Epidermal melanocyte (primary cell): ENCODE measurements at regions not wholly inside any gene's neighbourhood (a gene's known extent, or its start where the extent isn't known, plus 50 kb on each side); places are given as distances from the start of the nearest gene placed in this dataset.
"Not testable (repeated sequence)": the region's sequence is repeated elsewhere in the genome, so short reads cannot be mapped to it uniquely, and the experiment has no call there.

Experiments
- DNase-seq: peaks from one replicate; pipeline ENCODE4 v3.0.0; 2011; ENCODE audit warnings: low spot score; ENCODE audit not compliant: insufficient read length

DNA sequence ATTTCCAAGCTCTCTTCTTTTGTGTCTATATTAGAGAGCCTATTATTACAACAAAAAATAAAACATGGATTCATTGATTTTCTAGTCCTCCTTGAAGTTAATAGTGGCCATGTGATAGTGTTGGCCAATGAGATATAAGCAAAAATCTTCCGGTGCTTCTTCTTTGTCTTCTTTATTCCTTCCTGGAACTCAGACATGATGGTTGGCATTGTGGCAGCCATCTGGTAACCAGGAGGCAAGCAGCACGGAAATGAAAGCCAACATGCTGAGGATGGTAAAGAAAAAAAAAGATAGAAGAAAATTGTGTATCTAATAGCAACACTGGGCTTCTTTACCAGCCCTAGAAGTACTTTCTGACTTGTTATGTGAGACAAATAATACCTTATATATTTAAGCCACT lies 50.8 kb upstream of the SEL1L start:
- no peak for DNase-seq

DNA sequence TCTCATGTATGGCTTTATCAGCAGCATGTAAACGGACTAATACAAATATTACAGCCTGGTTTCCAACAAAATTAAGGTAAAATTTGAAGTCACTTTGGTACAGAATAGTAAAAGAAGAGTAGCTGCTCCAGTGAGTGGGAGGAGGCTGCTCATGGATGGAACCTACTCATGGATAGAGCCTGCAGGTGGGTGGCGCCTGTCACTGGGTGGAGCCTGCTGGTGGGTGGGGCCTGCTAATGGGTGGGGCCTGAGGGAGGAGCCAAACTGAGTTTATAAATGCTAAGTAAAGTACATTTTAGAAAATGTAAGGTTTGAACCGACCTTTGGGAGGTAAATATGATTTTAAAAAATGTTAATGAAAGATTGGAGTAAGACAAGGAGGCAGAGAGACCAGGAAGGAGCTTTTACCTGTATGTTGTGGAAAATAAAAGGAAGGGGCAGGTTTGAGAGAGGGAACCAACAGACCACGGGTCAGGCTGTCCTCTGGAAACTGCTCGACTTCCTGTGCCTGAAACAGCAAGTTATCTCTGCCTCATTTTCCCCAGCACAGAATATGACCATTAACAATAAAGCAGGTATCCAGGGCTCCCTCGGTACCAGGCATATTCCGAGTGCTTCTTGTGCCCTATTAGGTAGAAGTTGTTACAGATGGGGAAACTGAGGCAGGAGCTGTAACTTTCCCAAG lies 55.9 kb upstream of the SEL1L start:
- no peak for DNase-seq

DNA sequence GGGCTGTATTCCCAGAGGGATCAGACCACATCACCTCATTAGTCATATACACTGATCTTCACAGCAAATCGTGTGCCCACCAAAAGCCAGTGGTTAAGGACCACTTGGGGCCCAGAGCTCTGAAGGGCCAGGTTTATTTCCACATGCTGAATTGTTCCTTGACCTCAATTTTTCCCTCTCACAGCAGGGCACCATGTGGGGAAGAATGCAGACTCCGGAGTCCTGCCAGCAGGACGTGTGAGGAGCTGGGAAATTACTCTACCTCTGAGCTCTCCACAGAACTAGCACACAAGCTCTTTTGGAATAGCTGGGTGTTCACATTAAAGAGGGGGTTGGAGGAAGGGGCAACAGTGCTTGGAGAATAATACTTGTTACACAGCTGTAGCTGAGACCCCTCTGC lies 57.6 kb upstream of the SEL1L start:
- DNase-seq, result no peak

DNA sequence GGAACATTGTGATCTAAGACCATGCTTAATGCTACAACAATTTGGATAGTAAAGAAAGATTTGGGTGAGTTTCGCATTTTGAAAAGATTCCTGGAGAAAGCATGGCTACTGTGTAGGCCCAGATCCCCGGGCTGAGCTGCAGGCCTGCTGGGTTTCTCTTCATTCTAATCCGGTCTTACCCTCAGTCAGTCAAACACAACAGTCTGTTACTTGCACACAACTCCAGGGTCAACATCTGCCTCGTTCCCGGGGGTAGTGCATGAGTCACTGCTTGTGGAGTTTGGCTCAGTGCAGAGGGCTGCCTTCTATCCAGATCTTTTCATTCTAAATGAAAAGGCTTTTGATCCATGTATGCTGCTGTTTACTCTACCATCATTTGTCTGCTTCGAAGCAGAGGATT lies 60.4 kb upstream of the SEL1L start:
- DNase-seq, result no peak

DNA sequence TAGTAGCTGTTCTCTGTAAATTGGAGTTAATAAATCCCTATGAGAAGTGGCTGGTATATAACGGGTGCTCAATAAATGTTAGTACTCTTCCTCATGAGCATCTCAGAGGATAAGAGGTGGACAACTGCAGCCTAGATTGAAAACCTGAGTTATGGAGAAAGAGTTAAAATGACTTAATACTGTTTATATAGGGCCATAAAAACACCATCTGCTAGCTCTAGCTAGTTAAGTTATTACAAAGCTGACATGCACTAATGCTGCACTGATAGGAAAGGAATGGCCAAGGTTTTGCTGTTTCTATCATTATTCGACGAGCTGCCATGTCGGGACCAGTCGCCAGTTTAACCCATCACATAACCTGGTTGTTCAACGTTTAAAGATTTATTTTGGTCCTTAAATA lies 72.0 kb upstream of the SEL1L start:
- no peak for DNase-seq

DNA sequence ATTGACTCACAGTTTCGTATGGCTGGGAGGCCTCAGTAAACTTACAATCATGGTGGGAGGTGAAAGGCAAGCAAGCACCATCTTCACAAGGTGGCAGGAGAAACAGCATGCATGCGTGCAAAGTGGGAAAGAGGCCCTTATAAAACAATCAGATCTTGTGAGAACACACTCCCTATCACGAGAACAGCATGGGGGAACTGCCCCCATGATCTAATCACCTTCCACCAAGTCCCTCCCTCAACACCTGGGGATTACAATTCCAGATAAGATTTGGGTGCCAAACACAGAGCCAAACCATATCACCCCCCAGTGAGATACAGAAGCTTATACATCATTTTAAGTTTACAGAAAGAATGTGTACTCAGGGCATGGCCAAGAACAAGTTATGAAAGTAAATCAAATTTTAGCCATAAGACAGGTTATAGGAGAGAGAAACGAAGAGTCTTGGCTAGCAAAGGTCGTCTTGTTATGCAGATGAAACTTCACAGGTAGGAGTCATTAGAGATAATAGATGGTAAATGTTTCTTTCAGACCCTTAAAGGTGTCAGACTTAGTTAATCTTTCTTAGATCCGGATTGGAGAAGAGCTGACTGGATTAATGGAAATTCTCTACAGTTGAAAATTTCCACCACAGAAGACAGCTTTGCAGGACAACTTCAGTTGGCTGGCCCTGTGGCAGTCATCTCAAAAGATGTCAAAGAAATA lies 79.8 kb upstream of the SEL1L start:
- no peak for DNase-seq

GRCh38 chr14:81614302-81614701 lies 80.6 kb upstream of the SEL1L start:
- not testable (repeated sequence) for DNase-seq

GRCh38 chr14:81618695-81619094 lies 85.0 kb upstream of the SEL1L start:
- no peak for DNase-seq

GRCh38 chr14:81619816-81620215 lies 86.2 kb upstream of the SEL1L start:
- DNase-seq, result no peak

GRCh38 chr14:81623771-81624396 lies 90.2 kb upstream of the SEL1L start:
- DNase-seq, result not testable (repeated sequence)

DNA sequence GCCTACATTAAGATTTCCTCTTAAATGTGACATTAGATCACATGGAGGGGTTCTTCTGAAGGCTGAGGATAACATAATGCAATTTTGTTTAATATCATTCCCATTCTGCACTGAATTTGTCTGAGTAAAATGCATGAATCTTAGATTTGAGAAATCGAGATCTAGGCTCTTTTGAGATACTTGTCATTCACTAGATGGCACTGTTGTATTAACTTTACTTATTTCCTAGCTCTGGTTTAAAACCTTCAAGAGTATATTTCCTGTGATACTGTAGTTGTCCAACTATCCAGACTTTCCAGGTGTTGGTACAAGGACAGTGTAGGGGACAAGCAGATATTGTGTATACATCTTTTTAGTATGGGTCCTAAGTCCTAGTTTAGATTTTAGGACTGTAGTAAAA lies 91.7 kb upstream of the SEL1L start:
- no peak for DNase-seq

GRCh38 chr14:81632157-81632556 lies 98.5 kb upstream of the SEL1L start:
- DNase-seq, result no peak

- no peak for DNase-seq
These were observed 99.8 kb upstream of the SEL1L start for GRCh38 chr14:81633496-81633895.

GRCh38 chr14:81637639-81638038 lies 104.0 kb upstream of the SEL1L start:
- DNase-seq, result no peak

- no peak for DNase-seq
These were observed 105.1 kb upstream of the SEL1L start for GRCh38 chr14:81638656-81639280.

- no peak for DNase-seq
These were observed 120.0 kb upstream of the SEL1L start for GRCh38 chr14:81653626-81654025.

GRCh38 chr14:81655423-81656314 lies 122.0 kb upstream of the SEL1L start:
- DNase-seq, result no peak

GRCh38 chr14:81656811-81657210 lies 123.2 kb upstream of the SEL1L start:
- DNase-seq, result no peak

DNA sequence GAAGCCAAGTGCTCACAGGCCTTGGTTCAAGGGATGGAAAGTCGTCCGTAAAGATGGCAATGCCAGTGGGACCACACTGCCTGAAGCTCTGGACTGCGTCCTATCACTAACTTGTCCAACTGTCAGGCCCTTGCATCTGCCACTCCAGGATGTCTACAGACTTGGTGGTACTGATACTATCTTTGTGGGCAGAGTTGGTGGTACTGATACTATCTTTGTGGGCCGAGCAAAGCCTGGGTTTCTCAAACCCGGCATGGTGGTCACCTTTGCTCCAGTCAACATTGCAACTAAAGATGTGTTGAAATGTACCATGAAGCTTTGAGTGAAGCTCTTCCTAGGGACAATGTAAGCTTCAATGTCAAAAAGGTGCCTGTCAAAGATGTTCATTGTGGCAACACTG lies 128.4 kb upstream of the SEL1L start:
- no peak for DNase-seq

- no peak for DNase-seq
These were observed 129.0 kb upstream of the SEL1L start for GRCh38 chr14:81662570-81663197.
